BE2C (cell line): ENCODE measurements at regions not wholly inside any gene's neighbourhood (a gene's known extent, or its start where the extent isn't known, plus 50 kb on each side); places are given as distances from the start of the nearest gene placed in this dataset.

ENCODE experiments used
- DNase-seq: peaks from one replicate; pipeline ENCODE4 v3.0.0-alpha.2; 2020
- H3K27me3 ChIP-seq: fragments of 250-450 bp; sonication (Bioruptor Pico); 2 replicates; pipeline ENCODE4 v1.5.1; 2020; ENCODE audit warnings: mild to moderate bottlenecking
- H3K36me3 ChIP-seq: fragments of 250-450 bp; sonication (Bioruptor Pico); 2 replicates; pipeline ENCODE4 v1.5.1; 2020; ENCODE audit warnings: mild to moderate bottlenecking
- H3K4me1 ChIP-seq: fragments of 250-450 bp; sonication (Bioruptor Pico); 2 replicates; pipeline ENCODE4 v1.5.1; 2020
- H3K4me3 ChIP-seq: 2 replicates; pipeline ENCODE4 v1.5.1; 2011; ENCODE audit warnings: low read depth, low read length
- H3K9me3 ChIP-seq: fragments of 250-450 bp; sonication (Bioruptor Pico); 2 replicates; pipeline ENCODE4 v1.5.1; 2020
- CTCF ChIP-seq: IDR thresholded peaks from 2 replicates; pipeline ENCODE4 v1.5.1; 2012; ENCODE audit warnings: mild to moderate bottlenecking, low read depth, low read length

- no peak for DNase-seq
- Histone ChIP-seq H3K4me1 (no peaks in the 10 kb centered on the region), H3K36me3 (no peaks in the 10 kb centered on the region), H3K4me3 (no peak overlapping the region), H3K27me3 (no peaks in the 10 kb centered on the region), H3K9me3 (no peaks in the 10 kb centered on the region)
- no peak for TF ChIP-seq CTCF
Observed at GRCh38 chr4:25474690-25475089, 97.6 kb downstream of the ANAPC4 start.

- H3K4me1 ChIP-seq = no peaks in the 10 kb centered on the region
- no peak for TF ChIP-seq CTCF
- no peaks in the 10 kb centered on the region for H3K36me3 ChIP-seq
- H3K27me3 ChIP-seq = no peaks in the 10 kb centered on the region
- no peak for DNase-seq
- H3K9me3 ChIP-seq = no peaks in the 10 kb centered on the region
- no peak overlapping the region for H3K4me3 ChIP-seq
Observed at GRCh38 chr4:25477221-25477620, 100.2 kb downstream of the ANAPC4 start.

- no peaks in the 10 kb centered on the region for H3K4me1 ChIP-seq
- no peak for TF ChIP-seq CTCF
Observed at GRCh38 chr4:25481648-25482047, 104.6 kb downstream of the ANAPC4 start.

GRCh38 chr4:25484243-25484721, 107.2 kb downstream of the ANAPC4 start:
- no peaks in the 10 kb centered on the region for H3K9me3 ChIP-seq
- H3K36me3 ChIP-seq = no peaks in the 10 kb centered on the region
- DNase-seq = no peak

More at GRCh38 chr4:25481648-25482047, 104.6 kb downstream of the ANAPC4 start:
- no peaks in the 10 kb centered on the region for H3K9me3 ChIP-seq
- no peak overlapping the region for H3K4me3 ChIP-seq
- DNase-seq = no peak
- no peaks in the 10 kb centered on the region for H3K36me3 ChIP-seq
- no peaks in the 10 kb centered on the region for H3K27me3 ChIP-seq

GRCh38 chr4:25485104-25485503, 108.0 kb downstream of the ANAPC4 start:
- Histone ChIP-seq H3K27me3 (no peaks in the 10 kb centered on the region), H3K9me3 (no peaks in the 10 kb centered on the region), H3K4me1 (no peaks in the 10 kb centered on the region), H3K4me3 (no peak overlapping the region), H3K36me3 (no peaks in the 10 kb centered on the region)
- TF ChIP-seq CTCF = no peak
- no peak for DNase-seq

More at GRCh38 chr4:25484243-25484721, 107.2 kb downstream of the ANAPC4 start:
- H3K4me3 ChIP-seq = no peak overlapping the region
- no peak for TF ChIP-seq CTCF
- no peaks in the 10 kb centered on the region for H3K4me1 ChIP-seq
- no peaks in the 10 kb centered on the region for H3K27me3 ChIP-seq

GRCh38 chr4:25486171-25486570, 109.1 kb downstream of the ANAPC4 start:
- DNase-seq = no peak
- TF ChIP-seq CTCF = no peak
- no peaks in the 10 kb centered on the region for H3K36me3 ChIP-seq
- no peaks in the 10 kb centered on the region for H3K4me1 ChIP-seq
- no peaks in the 10 kb centered on the region for H3K9me3 ChIP-seq
- no peak overlapping the region for H3K4me3 ChIP-seq
- no peaks in the 10 kb centered on the region for H3K27me3 ChIP-seq
